HCT116 (cell line): ENCODE measurements at regions not wholly inside any gene's neighbourhood (a gene's known extent, or its start where the extent isn't known, plus 50 kb on each side); places are given as distances from the start of the nearest gene placed in this dataset.

Experiments
- CBX3 ChIP-seq: IDR thresholded peaks from 2 replicates; pipeline ENCODE4 v1.6.1; 2012; ENCODE audit warnings: low read depth
- EGR1 ChIP-seq: IDR thresholded peaks from 2 replicates; pipeline ENCODE4 v1.6.1; 2012; ENCODE audit warnings: low read depth
- EZH2 ChIP-seq: fragments of 200-600 bp; sonication (generic); IDR thresholded peaks from 2 replicates; pipeline ENCODE4 v1.6.1; 2017; ENCODE audit warnings: antibody characterized with exemption, mixed run types
- FOSL1 ChIP-seq: IDR thresholded peaks from 2 replicates; pipeline ENCODE4 v1.6.1; 2012; ENCODE audit warnings: low read depth
- JUND ChIP-seq: IDR thresholded peaks from 2 replicates; pipeline ENCODE4 v1.6.1; 2012
- MAX ChIP-seq: IDR thresholded peaks from 2 replicates; pipeline ENCODE4 v1.6.1; 2012
- POLR2A ChIP-seq: IDR thresholded peaks from 2 replicates; pipeline ENCODE4 v1.7.0; 2011; ENCODE audit warnings: borderline replicate concordance; ENCODE audit not compliant: insufficient read depth, insufficient read length; ENCODE audit errors: extremely low read depth
- REST ChIP-seq: IDR thresholded peaks from 2 replicates; pipeline ENCODE4 v1.6.1; 2012; ENCODE audit warnings: low read depth
- SIN3A ChIP-seq: IDR thresholded peaks from 2 replicates; pipeline ENCODE4 v1.6.1; 2012; ENCODE audit warnings: low read depth
- TF ChIP-seq, protein P1 (sequence below), 3 experiments: fragments of 200-600 bp in 1 of 3; sonication (generic) in 1 of 3; IDR thresholded peaks in 2 of 3; conservative IDR thresholded peaks in 1 of 3; 2 replicates each; pipeline ENCODE4 v1.5.1; 2012 to 2017; ENCODE audit warnings: low read depth in 2 of 3, low read length in 2 of 3, antibody characterized with exemption in 1 of 3, borderline replicate concordance in 1 of 3, control low read depth in 1 of 3, mild to moderate bottlenecking in 1 of 3, mixed read lengths in 1 of 3, mixed run types in 1 of 3, moderate library complexity in 1 of 3; ENCODE audit not compliant: insufficient read depth in 1 of 3

DNA sequence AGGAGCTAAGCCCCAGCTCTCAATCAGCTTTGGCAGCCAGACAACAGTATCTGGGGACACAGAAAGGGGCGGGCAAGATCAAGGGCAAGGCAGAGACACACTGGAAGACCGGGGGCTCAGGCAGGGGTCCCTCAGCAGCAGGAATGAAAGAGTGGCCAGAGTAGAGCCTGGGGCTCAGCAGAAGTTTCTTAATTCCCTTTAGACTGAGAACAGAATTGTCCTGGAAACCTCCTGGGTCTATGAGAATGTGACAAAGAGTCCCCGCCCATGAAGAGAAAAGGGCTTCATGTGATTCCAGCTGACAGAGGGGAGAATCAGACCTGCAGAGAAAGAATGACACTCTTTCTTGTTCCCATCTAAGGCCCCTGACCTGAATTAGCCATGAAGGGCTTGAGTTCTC lies 95.2 kb upstream of the CTNNB1 start:
- TF ChIP-seq EZH2 (no peak), CBX3 (no peak), MAX (no peak), POLR2A (no peak), FOSL1 (no peak), JUND (no peak), REST (no peak), EGR1 (no peak), SIN3A (no peak)
- TF ChIP-seq, protein P1, sequence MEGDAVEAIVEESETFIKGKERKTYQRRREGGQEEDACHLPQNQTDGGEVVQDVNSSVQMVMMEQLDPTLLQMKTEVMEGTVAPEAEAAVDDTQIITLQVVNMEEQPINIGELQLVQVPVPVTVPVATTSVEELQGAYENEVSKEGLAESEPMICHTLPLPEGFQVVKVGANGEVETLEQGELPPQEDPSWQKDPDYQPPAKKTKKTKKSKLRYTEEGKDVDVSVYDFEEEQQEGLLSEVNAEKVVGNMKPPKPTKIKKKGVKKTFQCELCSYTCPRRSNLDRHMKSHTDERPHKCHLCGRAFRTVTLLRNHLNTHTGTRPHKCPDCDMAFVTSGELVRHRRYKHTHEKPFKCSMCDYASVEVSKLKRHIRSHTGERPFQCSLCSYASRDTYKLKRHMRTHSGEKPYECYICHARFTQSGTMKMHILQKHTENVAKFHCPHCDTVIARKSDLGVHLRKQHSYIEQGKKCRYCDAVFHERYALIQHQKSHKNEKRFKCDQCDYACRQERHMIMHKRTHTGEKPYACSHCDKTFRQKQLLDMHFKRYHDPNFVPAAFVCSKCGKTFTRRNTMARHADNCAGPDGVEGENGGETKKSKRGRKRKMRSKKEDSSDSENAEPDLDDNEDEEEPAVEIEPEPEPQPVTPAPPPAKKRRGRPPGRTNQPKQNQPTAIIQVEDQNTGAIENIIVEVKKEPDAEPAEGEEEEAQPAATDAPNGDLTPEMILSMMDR (IDR thresholded peaks at IDR 0.05 in 2 of 3, conservative IDR thresholded peaks at IDR 0.05 in 1 of 3; ENCODE audit: borderline replicate concordance in 1 of 3, insufficient read depth in 1 of 3, low read depth in 2 of 3, low read length in 2 of 3), result no peak
